ENCODE measurements at regions not wholly inside any gene's neighbourhood (a gene's known extent, or its start where the extent isn't known, plus 50 kb on each side); places are given as distances from the start of the nearest gene placed in this dataset.

DNA sequence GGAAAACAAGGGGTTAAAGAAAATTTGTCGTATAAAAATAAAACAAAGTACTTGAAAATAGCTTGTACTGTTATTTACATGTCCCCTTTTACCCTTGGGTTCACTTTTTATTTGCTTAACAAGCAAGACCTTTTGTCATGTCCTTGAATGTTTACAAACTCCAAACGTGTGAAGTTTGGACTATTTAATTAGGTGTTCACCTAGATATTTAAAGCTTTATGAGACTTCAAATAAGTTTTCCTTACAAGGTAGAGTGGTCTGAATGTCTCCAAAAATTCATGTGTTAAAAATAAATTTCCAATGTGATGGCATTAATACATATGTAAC is 242.0 kb upstream of the TTC14 start:
- no peak for DNase-seq (ENCODE audit: low read depth)
- no peak overlapping the region for H3K4me3 ChIP-seq (ENCODE audit: control insufficient read depth, low read depth, low read length)
- TF ChIP-seq, protein P1, sequence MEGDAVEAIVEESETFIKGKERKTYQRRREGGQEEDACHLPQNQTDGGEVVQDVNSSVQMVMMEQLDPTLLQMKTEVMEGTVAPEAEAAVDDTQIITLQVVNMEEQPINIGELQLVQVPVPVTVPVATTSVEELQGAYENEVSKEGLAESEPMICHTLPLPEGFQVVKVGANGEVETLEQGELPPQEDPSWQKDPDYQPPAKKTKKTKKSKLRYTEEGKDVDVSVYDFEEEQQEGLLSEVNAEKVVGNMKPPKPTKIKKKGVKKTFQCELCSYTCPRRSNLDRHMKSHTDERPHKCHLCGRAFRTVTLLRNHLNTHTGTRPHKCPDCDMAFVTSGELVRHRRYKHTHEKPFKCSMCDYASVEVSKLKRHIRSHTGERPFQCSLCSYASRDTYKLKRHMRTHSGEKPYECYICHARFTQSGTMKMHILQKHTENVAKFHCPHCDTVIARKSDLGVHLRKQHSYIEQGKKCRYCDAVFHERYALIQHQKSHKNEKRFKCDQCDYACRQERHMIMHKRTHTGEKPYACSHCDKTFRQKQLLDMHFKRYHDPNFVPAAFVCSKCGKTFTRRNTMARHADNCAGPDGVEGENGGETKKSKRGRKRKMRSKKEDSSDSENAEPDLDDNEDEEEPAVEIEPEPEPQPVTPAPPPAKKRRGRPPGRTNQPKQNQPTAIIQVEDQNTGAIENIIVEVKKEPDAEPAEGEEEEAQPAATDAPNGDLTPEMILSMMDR (conservative IDR thresholded peaks at IDR 0.05; ENCODE audit: control insufficient read depth, insufficient read depth, low read depth, low read length), result no peak

DNA sequence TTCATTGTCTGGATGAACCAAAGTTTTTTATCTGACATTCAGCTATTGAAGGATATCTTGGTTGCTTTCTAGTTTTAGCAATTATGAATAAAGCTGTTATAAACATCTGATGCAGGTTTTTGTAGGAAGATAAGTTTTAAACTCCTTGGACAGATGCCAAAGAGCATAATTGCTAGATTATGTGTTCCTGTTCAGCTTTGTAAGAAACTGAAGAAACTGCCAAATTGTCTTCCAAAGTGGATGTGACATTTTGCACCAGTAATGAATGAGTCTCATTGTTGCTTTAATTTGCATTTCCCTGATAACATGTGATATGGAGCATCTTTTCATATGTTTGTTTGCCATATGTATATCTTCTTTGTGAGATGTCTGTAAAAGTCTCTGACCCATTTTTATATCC is 239.9 kb upstream of the TTC14 start:
- no peak overlapping the region for H3K4me3 ChIP-seq (ENCODE audit: control insufficient read depth, low read depth, low read length)
- TF ChIP-seq, protein P1 (conservative IDR thresholded peaks at IDR 0.05; ENCODE audit: control insufficient read depth, insufficient read depth, low read depth, low read length), result no peak
- DNase-seq (ENCODE audit: low read depth), result peak; percentile 7

DNA sequence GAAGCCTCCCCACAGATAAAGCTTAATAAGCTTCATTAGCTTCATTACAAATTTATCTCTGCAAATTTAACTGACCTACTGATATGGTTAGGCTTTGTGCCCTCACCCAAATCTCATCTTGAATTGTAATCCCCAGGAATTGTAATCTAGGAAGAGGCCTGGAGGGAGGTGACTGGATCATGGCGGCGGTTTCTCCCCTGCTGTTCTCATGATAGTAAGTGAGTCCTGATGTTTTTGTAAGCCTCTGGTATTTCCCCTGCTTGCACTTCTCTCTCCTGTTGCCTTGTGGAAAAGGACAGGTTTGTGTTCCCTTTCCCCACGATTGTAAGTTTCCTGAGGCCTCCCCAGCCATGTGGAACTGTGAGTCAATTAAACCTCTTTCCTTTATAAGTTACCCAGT is 226.1 kb upstream of the TTC14 start:
- H3K4me3 ChIP-seq (ENCODE audit: control insufficient read depth, low read depth, low read length), result no peak overlapping the region
- DNase-seq (ENCODE audit: low read depth), result no peak
- TF ChIP-seq, protein P1 (conservative IDR thresholded peaks at IDR 0.05; ENCODE audit: control insufficient read depth, insufficient read depth, low read depth, low read length), result no peak

DNA sequence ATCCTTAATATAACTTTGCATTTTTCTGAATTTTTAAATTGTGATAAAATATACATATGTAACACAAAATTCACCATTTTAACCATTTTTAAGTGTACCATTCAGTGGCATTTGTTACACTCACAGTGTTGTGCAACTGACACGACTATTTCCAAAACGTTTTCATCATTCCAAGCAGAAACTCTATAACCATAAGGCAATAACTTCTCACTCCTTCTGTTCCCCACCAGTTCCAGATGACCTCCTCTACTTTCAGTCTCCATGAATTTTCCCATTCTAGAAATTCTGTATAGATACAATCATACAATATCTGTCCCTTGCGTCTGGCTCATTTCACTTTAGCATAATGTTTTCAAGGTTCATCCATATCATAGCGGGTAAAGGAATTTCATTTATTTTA is 223.5 kb upstream of the TTC14 start:
- TF ChIP-seq, protein P1 (conservative IDR thresholded peaks at IDR 0.05; ENCODE audit: control insufficient read depth, insufficient read depth, low read depth, low read length), result no peak
- H3K4me3 ChIP-seq (ENCODE audit: control insufficient read depth, low read depth, low read length), result no peak overlapping the region
- DNase-seq (ENCODE audit: low read depth), result no peak

DNA sequence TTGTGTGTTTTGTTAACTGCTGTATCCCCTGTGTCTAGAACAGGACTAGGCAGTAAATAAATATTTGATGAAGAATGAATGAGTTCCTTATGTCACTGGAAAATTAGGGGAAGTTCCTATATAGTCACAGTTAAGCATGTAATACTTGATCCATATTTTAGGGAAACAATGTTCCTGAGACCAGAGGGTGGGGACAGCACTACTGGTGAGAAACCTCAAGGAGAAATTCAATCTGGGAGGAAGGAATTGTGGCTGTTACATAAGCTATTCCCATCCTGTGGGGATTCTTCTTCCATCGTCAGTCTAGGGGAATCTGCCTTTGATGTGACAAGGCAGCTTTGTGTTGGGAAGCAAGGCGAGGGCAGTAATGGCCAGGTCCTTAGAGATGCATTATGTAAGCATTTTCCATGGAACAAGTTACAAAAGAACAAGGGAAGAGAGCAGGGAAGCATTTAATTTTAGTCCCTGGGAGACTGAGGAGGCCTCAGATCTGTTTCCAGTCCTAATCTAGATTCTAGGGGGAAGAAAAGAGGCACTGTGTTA is 219.3 kb upstream of the TTC14 start:
- H3K4me3 ChIP-seq (ENCODE audit: control insufficient read depth, low read depth, low read length), result no peak overlapping the region
- DNase-seq (ENCODE audit: low read depth), result no peak
- TF ChIP-seq, protein P1 (conservative IDR thresholded peaks at IDR 0.05; ENCODE audit: control insufficient read depth, insufficient read depth, low read depth, low read length), result no peak

DNA sequence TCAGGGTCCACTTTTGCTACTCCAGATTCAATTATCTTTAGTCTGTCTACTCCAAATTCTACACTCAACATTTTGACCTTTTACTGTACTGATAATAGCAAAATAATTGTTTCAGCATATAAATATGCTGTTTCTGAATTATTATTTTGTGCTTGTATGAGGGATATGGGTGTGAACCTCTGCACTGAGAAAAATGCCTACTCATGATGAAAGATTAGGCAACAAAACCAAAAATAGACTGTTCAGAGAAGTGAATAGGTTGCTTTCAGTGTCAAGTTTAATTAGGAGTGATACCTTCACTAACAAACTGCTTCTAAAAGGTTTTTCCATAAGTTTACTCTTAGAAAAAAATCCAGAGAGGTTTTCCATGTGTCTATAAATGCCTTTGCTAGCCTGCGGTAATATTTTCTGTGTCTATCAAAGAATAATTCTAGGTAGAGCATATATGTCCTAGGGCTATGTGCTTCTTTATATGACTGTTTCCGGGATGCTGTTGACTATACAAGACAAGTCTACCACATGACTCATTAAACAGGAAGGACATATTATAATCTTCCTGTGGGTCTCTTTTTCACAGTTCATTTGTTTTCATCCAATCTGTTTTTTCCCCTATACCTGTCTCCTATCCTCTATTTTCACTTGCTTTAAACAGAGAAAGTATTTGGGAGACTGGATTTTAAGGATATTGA is 218.5 kb upstream of the TTC14 start:
- TF ChIP-seq, protein P1 (conservative IDR thresholded peaks at IDR 0.05; ENCODE audit: control insufficient read depth, insufficient read depth, low read depth, low read length), result no peak
- no peak overlapping the region for H3K4me3 ChIP-seq (ENCODE audit: control insufficient read depth, low read depth, low read length)
- DNase-seq (ENCODE audit: low read depth), result peak; percentile 23

Measured in fibroblast of mammary gland (primary cell).